ENCODE measurements at regions not wholly inside any gene's neighbourhood (a gene's known extent, or its start where the extent isn't known, plus 50 kb on each side); places are given as distances from the start of the nearest gene placed in this dataset.

DNA sequence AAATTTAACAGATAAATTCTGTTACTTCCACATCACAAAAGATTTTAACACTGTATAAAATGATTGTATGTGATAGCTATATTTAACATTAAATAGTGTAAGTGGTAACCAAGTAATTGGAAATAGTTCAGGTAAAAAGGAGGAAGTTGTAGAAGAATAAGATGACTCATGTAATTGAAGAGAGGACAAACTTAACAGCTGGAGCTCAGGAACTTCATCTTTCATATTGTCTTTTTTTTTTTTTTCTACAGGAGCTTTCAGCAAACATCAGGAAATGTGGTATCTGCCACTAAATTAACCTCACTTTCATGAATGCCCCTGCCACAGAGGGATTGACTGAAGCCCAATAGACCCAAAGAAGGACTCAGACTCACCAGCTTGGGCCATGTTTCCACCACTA, 188.4 kb upstream of the VEGFC start:
- TF ChIP-seq, protein P1, sequence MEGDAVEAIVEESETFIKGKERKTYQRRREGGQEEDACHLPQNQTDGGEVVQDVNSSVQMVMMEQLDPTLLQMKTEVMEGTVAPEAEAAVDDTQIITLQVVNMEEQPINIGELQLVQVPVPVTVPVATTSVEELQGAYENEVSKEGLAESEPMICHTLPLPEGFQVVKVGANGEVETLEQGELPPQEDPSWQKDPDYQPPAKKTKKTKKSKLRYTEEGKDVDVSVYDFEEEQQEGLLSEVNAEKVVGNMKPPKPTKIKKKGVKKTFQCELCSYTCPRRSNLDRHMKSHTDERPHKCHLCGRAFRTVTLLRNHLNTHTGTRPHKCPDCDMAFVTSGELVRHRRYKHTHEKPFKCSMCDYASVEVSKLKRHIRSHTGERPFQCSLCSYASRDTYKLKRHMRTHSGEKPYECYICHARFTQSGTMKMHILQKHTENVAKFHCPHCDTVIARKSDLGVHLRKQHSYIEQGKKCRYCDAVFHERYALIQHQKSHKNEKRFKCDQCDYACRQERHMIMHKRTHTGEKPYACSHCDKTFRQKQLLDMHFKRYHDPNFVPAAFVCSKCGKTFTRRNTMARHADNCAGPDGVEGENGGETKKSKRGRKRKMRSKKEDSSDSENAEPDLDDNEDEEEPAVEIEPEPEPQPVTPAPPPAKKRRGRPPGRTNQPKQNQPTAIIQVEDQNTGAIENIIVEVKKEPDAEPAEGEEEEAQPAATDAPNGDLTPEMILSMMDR (IDR thresholded peaks at IDR 0.05), result no peak

DNA sequence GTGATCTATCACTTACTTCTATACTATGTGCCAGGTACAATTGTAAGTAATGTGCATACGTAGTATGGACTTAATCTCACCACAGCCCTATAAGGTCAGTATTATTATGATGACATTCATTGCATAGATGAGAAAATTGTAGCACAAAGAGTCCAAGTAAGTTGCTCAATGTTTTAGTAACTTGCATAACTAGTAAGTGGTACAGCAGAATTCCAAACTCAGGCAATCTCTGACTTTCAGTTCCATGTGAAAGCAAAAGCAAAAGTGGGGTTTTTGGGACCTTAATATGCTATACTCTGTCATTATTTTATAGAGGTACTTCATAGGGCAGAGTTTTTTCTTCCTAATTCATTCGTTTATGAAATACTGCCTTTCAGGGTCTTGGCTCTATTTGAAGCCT, 188.8 kb upstream of the VEGFC start:
- TF ChIP-seq, protein P1 (IDR thresholded peaks at IDR 0.05), result no peak

DNA sequence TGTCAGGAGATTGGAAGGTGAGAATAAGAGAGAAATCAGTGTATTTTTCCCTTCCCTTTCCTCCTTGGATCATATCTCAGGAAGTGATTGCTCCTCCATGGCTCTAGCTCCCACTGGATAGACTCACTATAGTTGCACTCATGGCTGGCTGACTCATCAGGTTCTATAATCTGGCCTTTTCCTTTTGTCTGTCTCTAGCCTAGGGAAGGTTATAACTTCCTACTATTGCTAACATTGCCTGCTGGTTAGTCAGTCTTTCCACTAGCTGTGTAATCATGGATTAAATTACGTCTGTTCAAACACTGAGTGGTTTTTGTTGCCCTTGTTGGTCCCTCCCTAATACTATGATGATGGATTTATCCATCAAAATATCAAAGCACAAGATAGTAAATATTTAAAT, 195.5 kb upstream of the VEGFC start:
- TF ChIP-seq, protein P1 (IDR thresholded peaks at IDR 0.05), result no peak

DNA sequence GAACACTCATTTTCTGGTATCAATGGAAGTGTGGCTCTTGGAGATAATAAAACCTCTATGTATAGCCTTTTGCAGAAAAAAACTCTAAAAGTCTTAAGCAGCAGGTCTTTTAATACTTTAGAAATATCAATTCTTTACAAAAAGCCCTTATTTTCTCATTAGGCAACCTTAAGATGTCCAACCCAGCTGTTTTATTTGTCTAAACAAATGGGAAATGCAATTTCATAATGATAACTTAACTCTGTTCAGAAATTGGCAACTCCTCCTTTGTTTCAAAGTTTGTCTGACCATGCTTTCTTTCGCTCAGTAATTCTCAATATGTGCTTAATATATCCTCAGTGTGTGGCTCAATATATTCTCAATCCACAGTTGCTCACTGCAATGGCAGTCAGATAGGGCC, 196.5 kb upstream of the VEGFC start:
- TF ChIP-seq, protein P1 (IDR thresholded peaks at IDR 0.05), result no peak

DNA sequence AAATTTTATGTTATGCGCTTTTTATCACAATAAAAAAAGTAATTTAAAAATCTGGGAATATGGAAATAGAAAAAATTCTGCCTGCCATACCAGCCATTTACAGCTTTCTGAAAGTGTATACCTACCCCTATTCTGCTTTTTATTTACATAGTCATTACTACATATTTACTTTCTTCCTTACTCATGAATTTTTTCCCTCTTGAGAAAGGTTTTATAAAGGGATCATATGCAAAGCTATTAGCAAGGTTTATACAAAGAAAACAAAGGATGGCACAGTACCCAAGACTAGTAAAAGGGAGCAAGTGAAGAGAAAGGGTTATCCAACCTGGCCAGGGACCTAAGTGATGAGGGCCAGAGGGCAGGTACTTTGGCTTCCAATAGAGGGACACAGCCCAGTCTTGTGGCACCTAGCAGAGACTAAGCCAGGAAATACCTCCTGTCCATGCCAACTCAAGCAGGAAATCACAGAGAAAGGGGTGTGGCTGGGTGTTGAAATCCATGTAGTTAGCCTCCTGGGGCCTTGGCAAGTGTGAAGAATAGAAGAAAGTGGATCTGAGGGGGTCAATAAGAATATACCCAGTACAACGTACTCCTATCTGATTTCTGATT, 207.3 kb upstream of the VEGFC start:
- TF ChIP-seq, protein P1 (IDR thresholded peaks at IDR 0.05), result no peak

DNA sequence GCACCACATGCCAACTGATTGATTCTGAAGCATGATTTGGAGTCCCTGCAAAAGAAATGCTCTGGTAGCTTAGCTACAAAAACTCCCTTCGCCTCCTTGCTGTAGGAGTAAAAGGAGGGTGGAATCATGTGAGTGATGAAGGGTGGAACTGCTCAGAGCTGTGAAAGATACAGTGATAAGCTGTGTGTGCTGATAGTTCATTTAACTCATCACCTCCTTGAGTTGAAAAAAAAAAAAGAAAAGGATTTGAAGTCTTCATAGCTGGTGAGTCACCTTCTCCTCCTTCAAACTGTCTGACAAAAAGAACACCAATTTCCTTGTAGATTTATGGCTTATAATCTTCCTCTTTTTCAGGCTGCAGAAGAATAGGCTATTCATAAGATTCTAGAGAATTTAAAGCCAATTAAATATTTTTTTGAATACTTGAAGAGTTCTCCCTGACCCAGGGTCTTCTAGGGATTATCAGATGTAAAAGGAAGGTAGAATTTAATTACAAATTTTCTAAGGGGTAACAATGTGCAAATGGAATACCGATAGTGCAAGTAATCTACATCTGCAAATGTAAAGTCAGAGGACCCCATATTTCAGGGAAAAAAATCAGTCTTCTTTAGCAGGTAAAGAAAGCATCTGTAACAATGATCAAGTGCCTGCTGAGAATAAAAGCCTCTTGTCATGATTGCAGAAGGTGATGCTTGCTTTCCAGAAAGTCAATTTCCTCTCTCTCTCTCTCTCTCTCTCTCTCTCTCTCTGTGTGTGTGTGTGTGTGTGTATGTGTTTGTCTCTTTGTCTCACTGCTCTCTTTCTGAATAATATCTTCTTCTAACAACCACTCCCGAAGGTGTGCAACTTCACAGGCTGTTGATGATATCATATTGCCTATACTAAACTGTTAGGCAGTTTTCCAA, 208.8 kb upstream of the VEGFC start:
- TF ChIP-seq, protein P1 (IDR thresholded peaks at IDR 0.05), result no peak

DNA sequence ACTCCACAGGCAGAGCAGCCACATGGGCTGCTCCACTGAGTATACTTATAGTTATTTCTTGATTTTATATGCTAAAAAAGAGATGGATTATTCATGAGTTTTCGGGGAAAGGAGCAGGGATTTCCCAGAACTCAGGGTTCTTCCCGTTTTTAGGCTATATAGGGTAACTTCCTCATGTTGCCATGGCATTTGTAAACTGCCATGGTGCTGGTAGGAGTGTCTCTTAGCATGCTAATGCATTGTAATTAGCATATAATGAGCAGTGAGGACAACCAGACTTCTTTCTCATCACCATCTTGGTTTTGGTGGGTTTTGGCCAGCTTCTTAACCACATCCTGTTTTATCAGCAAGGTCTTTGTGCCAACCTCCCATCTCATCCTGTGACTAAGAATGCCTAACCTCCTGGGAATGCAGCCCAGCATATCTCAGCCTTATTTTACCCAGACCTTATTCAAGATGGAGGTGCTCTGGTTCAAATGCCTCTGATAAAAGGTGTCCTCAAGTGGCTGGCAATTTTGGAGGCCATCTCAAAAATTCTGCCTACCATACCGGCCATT, 213.0 kb upstream of the VEGFC start:
- TF ChIP-seq, protein P1 (IDR thresholded peaks at IDR 0.05), result no peak

All from LNCAP (cell line).